Osteocyte (in vitro differentiated cells): ENCODE measurements at regions not wholly inside any gene's neighbourhood (a gene's known extent, or its start where the extent isn't known, plus 50 kb on each side); places are given as distances from the start of the nearest gene placed in this dataset.

Source experiments
- DNase-seq: peaks from one replicate; pipeline ENCODE4 v3.0.0; 2021; ENCODE audit warnings: mixed read lengths; ENCODE audit not compliant: unreplicated experiment; ENCODE audit errors: extremely low spot score
- H3K27ac Mint-ChIP-seq: one replicate; pipeline ENCODE4 v1.8.0; 2021; ENCODE audit warnings: mild to moderate bottlenecking, mixed read lengths; ENCODE audit not compliant: unreplicated experiment
- H3K27me3 Mint-ChIP-seq: one replicate; pipeline ENCODE4 v1.8.0; 2021; ENCODE audit warnings: mixed read lengths; ENCODE audit not compliant: unreplicated experiment
- H3K36me3 Mint-ChIP-seq: one replicate; pipeline ENCODE4 v1.8.0; 2021; ENCODE audit warnings: mixed read lengths; ENCODE audit not compliant: unreplicated experiment
- H3K4me1 Mint-ChIP-seq: one replicate; pipeline ENCODE4 v1.8.0; 2021; ENCODE audit warnings: mixed read lengths; ENCODE audit not compliant: unreplicated experiment
- H3K4me3 Mint-ChIP-seq: one replicate; pipeline ENCODE4 v1.8.0; 2021; ENCODE audit warnings: mild to moderate bottlenecking, moderate library complexity, mixed read lengths; ENCODE audit not compliant: unreplicated experiment
- H3K9me3 Mint-ChIP-seq: one replicate; pipeline ENCODE4 v1.8.0; 2021; ENCODE audit warnings: mixed read lengths; ENCODE audit not compliant: unreplicated experiment
- CTCF ChIP-seq: fragments of 200-600 bp; sonication (generic); IDR thresholded peaks from 2 replicates; pipeline ENCODE4 v1.5.0; 2021; ENCODE audit warnings: antibody characterized with exemption, mild to moderate bottlenecking, moderate library complexity

- no peaks in the 10 kb centered on the region for H3K9me3 Mint-ChIP-seq
- DNase-seq: no peak
Measured at GRCh38 chr5:8362495-8362894, 493.5 kb downstream of the MTRR start.

GRCh38 chr5:8363138-8363537 is 494.2 kb downstream of the MTRR start:
- no peaks in the 10 kb centered on the region for H3K9me3 Mint-ChIP-seq
- DNase-seq: no peak
- TF ChIP-seq CTCF: no peak
- no peaks in the 10 kb centered on the region for H3K27me3 Mint-ChIP-seq
- H3K4me3 Mint-ChIP-seq: no peak overlapping the region
- H3K36me3 Mint-ChIP-seq: no peaks in the 10 kb centered on the region
- H3K27ac Mint-ChIP-seq: peak overlapping the region; percentile 5
- H3K4me1 Mint-ChIP-seq: peaks cover 17% of the 10 kb centered on the region

More at GRCh38 chr5:8362495-8362894, 493.5 kb downstream of the MTRR start:
- Mint-ChIP-seq H3K4me3 (no peak overlapping the region), H3K27ac (peak overlapping the region; percentile 5), H3K27me3 (no peaks in the 10 kb centered on the region), H3K36me3 (no peaks in the 10 kb centered on the region), H3K4me1 (peaks cover 16% of the 10 kb centered on the region)
- no peak for TF ChIP-seq CTCF

GRCh38 chr5:8366266-8366665 is 497.3 kb downstream of the MTRR start:
- H3K27me3 Mint-ChIP-seq: no peaks in the 10 kb centered on the region
- no peak overlapping the region for H3K4me3 Mint-ChIP-seq
- peaks cover 21% of the 10 kb centered on the region for H3K4me1 Mint-ChIP-seq
- no peak overlapping the region for H3K27ac Mint-ChIP-seq
- TF ChIP-seq CTCF: no peak
- DNase-seq: no peak
- H3K36me3 Mint-ChIP-seq: no peaks in the 10 kb centered on the region
- H3K9me3 Mint-ChIP-seq: no peaks in the 10 kb centered on the region

GRCh38 chr5:8376478-8376877 is 507.5 kb downstream of the MTRR start:
- no peak overlapping the region for H3K4me3 Mint-ChIP-seq
- H3K4me1 Mint-ChIP-seq: peaks cover 6% of the 10 kb centered on the region
- TF ChIP-seq CTCF: no peak
- no peaks in the 10 kb centered on the region for H3K27me3 Mint-ChIP-seq
- H3K9me3 Mint-ChIP-seq: no peaks in the 10 kb centered on the region
- H3K36me3 Mint-ChIP-seq: no peaks in the 10 kb centered on the region
- H3K27ac Mint-ChIP-seq: no peak overlapping the region
- DNase-seq: no peak

- no peak overlapping the region for H3K4me3 Mint-ChIP-seq
- H3K36me3 Mint-ChIP-seq: no peaks in the 10 kb centered on the region
- peaks cover 6% of the 10 kb centered on the region for H3K4me1 Mint-ChIP-seq
- no peaks in the 10 kb centered on the region for H3K9me3 Mint-ChIP-seq
- H3K27me3 Mint-ChIP-seq: peaks cover 6% of the 10 kb centered on the region
- H3K27ac Mint-ChIP-seq: no peak overlapping the region
- no peak for TF ChIP-seq CTCF
- DNase-seq: no peak
Measured at GRCh38 chr5:8381972-8382371, 513.0 kb downstream of the MTRR start.
